ENCODE measurements at regions not wholly inside any gene's neighbourhood (a gene's known extent, or its start where the extent isn't known, plus 50 kb on each side); places are given as distances from the start of the nearest gene placed in this dataset.

GRCh38 chr15:70261083-70261482 lies 163.4 kb upstream of the TLE3 start:
- in situ Hi-C loops (cut with HindIII; ENCODE audit: low sequenced_read_pairs): loop anchor here (10.0 kb wide), 1 partner anchor 136 kb away; no protein-coding TSS in a partner anchor

GRCh38 chr15:70260580-70260979 lies 162.9 kb upstream of the TLE3 start:
- in situ Hi-C loops (cut with HindIII; ENCODE audit: low sequenced_read_pairs): loop anchor here (10.0 kb wide), 1 partner anchor 136 kb away; no protein-coding TSS in a partner anchor

- in situ Hi-C loops (cut with HindIII; ENCODE audit: low sequenced_read_pairs): loop anchor here (10.0 kb wide), 1 partner anchor 135 kb away; no protein-coding TSS in a partner anchor
Measured at GRCh38 chr15:70259640-70260508, 162.2 kb upstream of the TLE3 start.

GRCh38 chr15:70259028-70259424 lies 161.3 kb upstream of the TLE3 start:
- in situ Hi-C loops (cut with HindIII; ENCODE audit: low sequenced_read_pairs): no loop called here

GRCh38 chr15:70258369-70259027 lies 160.8 kb upstream of the TLE3 start:
- in situ Hi-C loops (cut with HindIII; ENCODE audit: low sequenced_read_pairs): no loop called here

- in situ Hi-C loops (cut with HindIII; ENCODE audit: low sequenced_read_pairs): no loop called here
Measured at GRCh38 chr15:70257573-70258248, 160.0 kb upstream of the TLE3 start.

GRCh38 chr15:70257047-70257446 lies 159.3 kb upstream of the TLE3 start:
- in situ Hi-C loops (cut with HindIII; ENCODE audit: low sequenced_read_pairs): no loop called here

- in situ Hi-C loops (cut with HindIII; ENCODE audit: low sequenced_read_pairs): no loop called here
Measured at GRCh38 chr15:70254311-70254869, 156.7 kb upstream of the TLE3 start.

- in situ Hi-C loops (cut with HindIII; ENCODE audit: low sequenced_read_pairs): no loop called here
Measured at GRCh38 chr15:70253461-70254156, 155.9 kb upstream of the TLE3 start.

- in situ Hi-C loops (cut with HindIII; ENCODE audit: low sequenced_read_pairs): no loop called here
Measured at GRCh38 chr15:70252951-70253320, 155.2 kb upstream of the TLE3 start.

GRCh38 chr15:70252056-70252950 lies 154.6 kb upstream of the TLE3 start:
- in situ Hi-C loops (cut with HindIII; ENCODE audit: low sequenced_read_pairs): no loop called here

- in situ Hi-C loops (cut with HindIII; ENCODE audit: low sequenced_read_pairs): no loop called here
Measured at GRCh38 chr15:70251246-70251990, 153.7 kb upstream of the TLE3 start.

- in situ Hi-C loops (cut with HindIII; ENCODE audit: low sequenced_read_pairs): no loop called here
Measured at GRCh38 chr15:70250208-70251201, 152.8 kb upstream of the TLE3 start.

- in situ Hi-C loops (cut with HindIII; ENCODE audit: low sequenced_read_pairs): no loop called here
Measured at GRCh38 chr15:70249616-70250015, 151.9 kb upstream of the TLE3 start.

GRCh38 chr15:70248116-70249025 lies 150.7 kb upstream of the TLE3 start:
- in situ Hi-C loops (cut with HindIII; ENCODE audit: low sequenced_read_pairs): no loop called here

GRCh38 chr15:70247281-70247680 lies 149.6 kb upstream of the TLE3 start:
- in situ Hi-C loops (cut with HindIII; ENCODE audit: low sequenced_read_pairs): no loop called here

Data from endothelial cell of hepatic sinusoid (primary cell).